Mammary epithelial cell (primary cell): ENCODE measurements at regions not wholly inside any gene's neighbourhood (a gene's known extent, or its start where the extent isn't known, plus 50 kb on each side); places are given as distances from the start of the nearest gene placed in this dataset.

Source experiments
- CTCF ChIP-seq, 2 donors: IDR thresholded peaks in 1 of 2; conservative IDR thresholded peaks in 1 of 2; 2 replicates each; pipeline ENCODE4 v1.5.1; 2011 to 2012; ENCODE audit warnings: inconsistent platforms in 2 of 2, low read length in 2 of 2, mild to moderate bottlenecking in 2 of 2, control low read depth in 1 of 2, low read depth in 1 of 2; ENCODE audit not compliant: insufficient read depth in 1 of 2; ENCODE audit errors: extremely low read depth in 1 of 2
- EZH2 ChIP-seq: IDR thresholded peaks from 2 replicates; pipeline ENCODE4 v1.6.1; 2012; ENCODE audit warnings: low read length, inconsistent platforms, borderline replicate concordance

- no peak for TF ChIP-seq CTCF (conservative IDR thresholded peaks at IDR 0.05 in 1 of 2, IDR thresholded peaks at IDR 0.05 in 1 of 2; ENCODE audit: extremely low read depth in 1 of 2, insufficient read depth in 1 of 2, low read depth in 1 of 2, low read length in 2 of 2)
- no peak for TF ChIP-seq EZH2
These were observed 1469.8 kb downstream of the CDH11 start for GRCh38 chr16:63652091-63652490.
